GM12878 (cell line): ENCODE measurements at regions not wholly inside any gene's neighbourhood (a gene's known extent, or its start where the extent isn't known, plus 50 kb on each side); places are given as distances from the start of the nearest gene placed in this dataset.

Experiments used
- ATAC-seq: fragments of 200-7000 bp; cut with Tn5 transposase; 3 replicates; pipeline ENCODE4 v1.9.1; 2020; ENCODE audit warnings: mild to moderate bottlenecking, moderate library complexity
- BruUV-seq: library from RNA; stranded (reverse); fragments of 400-500 nt; replicated peaks from 2 replicates; lab custom pipeline; 2021; lab: Mats Ljungman, UMichigan
- CTCF ChIA-PET: fragments of 300-600 bp; sonication (Branson Sonifier 250); formaldehyde crosslinking; extraction: SDS; loops from one replicate; lab custom pipeline; 2021; ENCODE audit warnings: inconsistent platforms; lab: Yijun Ruan, JAX
- POLR2A ChIA-PET: fragments of 350-600 bp; formaldehyde crosslinking; extraction: SDS; loops from one replicate; lab custom pipeline; 2021; ENCODE audit warnings: inconsistent platforms; lab: Charles Lee
- RAD21 ChIA-PET: fragments of 300-600 bp; sonication (Branson Sonifier 250); formaldehyde crosslinking; loops from one replicate; lab custom pipeline; 2023; ENCODE audit warnings: antibody characterized with exemption; ENCODE audit not compliant: unreplicated experiment; lab: Charles Lee
- SMC1A ChIA-PET: fragments of 300-600 bp; sonication (Branson Sonifier 250); formaldehyde crosslinking; loops from one replicate; lab custom pipeline; 2023; ENCODE audit not compliant: unreplicated experiment, uncharacterized antibody; lab: Charles Lee
- DNase-seq: peaks from one replicate; pipeline ENCODE4 v3.0.0-alpha.2; 2011; ENCODE audit warnings: low read depth, low spot score
- FAIRE-seq: peaks from 3 replicates; lab custom pipeline; 2011; peaks lifted over from hg19 to GRCh38; lab: Jason Lieb, UNC
- H2AFZ ChIP-seq: 2 replicates; pipeline ENCODE4 v1.6.0; 2011; ENCODE audit warnings: low read depth, low read length, control low read depth; ENCODE audit not compliant: control insufficient read depth
- H3K27ac ChIP-seq: 2 replicates; pipeline ENCODE4 v1.5.1; 2011; ENCODE audit warnings: control low read depth; ENCODE audit not compliant: control insufficient read depth, insufficient read depth
- H3K27me3 ChIP-seq, 2 experiments: replicated peaks in 1 of 2; 2 replicates each; pipeline versions ENCODE4 v1.6.0 to v1.6.1; 2011; ENCODE audit warnings: low read length in 1 of 2; ENCODE audit not compliant: control insufficient read depth in 2 of 2, insufficient read depth in 2 of 2
- H3K36me3 ChIP-seq, 2 experiments: 2 replicates each; pipeline ENCODE4 v1.5.1; 2011; ENCODE audit warnings: low read length in 1 of 2; ENCODE audit not compliant: control insufficient read depth in 2 of 2, insufficient read depth in 2 of 2
- H3K4me1 ChIP-seq: 2 replicates; pipeline ENCODE4 v1.6.1; 2011; ENCODE audit warnings: mild to moderate bottlenecking, low read length, moderate library complexity, mixed read lengths; ENCODE audit not compliant: control insufficient read depth, insufficient read depth
- H3K4me2 ChIP-seq: 2 replicates; pipeline ENCODE4 v1.6.0; 2011; ENCODE audit warnings: control low read depth; ENCODE audit not compliant: control insufficient read depth, insufficient read depth
- H3K4me3 ChIP-seq: fragments of 200-600 bp; sonication (generic); 2 replicates; pipeline ENCODE4 v1.5.1; 2016
- H3K79me2 ChIP-seq: 2 replicates; pipeline ENCODE4 v1.6.0; 2011; ENCODE audit warnings: low read length; ENCODE audit not compliant: control insufficient read depth, insufficient read depth
- H3K9ac ChIP-seq: 2 replicates; pipeline ENCODE4 v1.8.0; 2011; ENCODE audit warnings: low read length, control low read depth, mixed read lengths; ENCODE audit not compliant: control insufficient read depth, insufficient read depth
- H3K9me3 ChIP-seq: replicated peaks from 3 replicates; pipeline ENCODE4 v1.5.1; 2011; ENCODE audit warnings: mild to moderate bottlenecking, low read length; ENCODE audit not compliant: control insufficient read depth, insufficient read depth
- H4K20me1 ChIP-seq: 2 replicates; pipeline ENCODE4 v1.6.0; 2011; ENCODE audit not compliant: control insufficient read depth, insufficient read depth
- ASH2L ChIP-seq: fragments of 300-600, 200-600 bp; sonication (generic); IDR thresholded peaks from 2 replicates; pipeline ENCODE4 v1.6.1; 2017; ENCODE audit warnings: low read depth, mild to moderate bottlenecking, borderline replicate concordance
- ATF2 ChIP-seq: IDR thresholded peaks from 2 replicates; pipeline ENCODE4 v1.6.1; 2012; ENCODE audit warnings: low read length, inconsistent platforms
- CHD1 ChIP-seq: IDR thresholded peaks from 2 replicates; pipeline ENCODE4 v1.6.1; 2012; ENCODE audit warnings: low read depth, low read length, improper control_type of control experiment
- EGR1 ChIP-seq, 2 experiments: IDR thresholded peaks; 1 replicate in 1 of 2; 2 replicates in 1 of 2; pipeline ENCODE4 v1.6.1; 2011 to 2012; ENCODE audit warnings: low read depth in 2 of 2, low read length in 2 of 2, borderline replicate concordance in 1 of 2, mild to moderate bottlenecking in 1 of 2, moderate library complexity in 1 of 2
- HDAC2 ChIP-seq: fragments of 200-600 bp; sonication (generic); IDR thresholded peaks from 2 replicates; pipeline ENCODE4 v1.6.1; 2017
- KLF5 ChIP-seq: fragments of 450-650 bp; IDR thresholded peaks from 2 replicates; pipeline ENCODE4 v1.6.1; 2014; ENCODE audit warnings: mild to moderate bottlenecking; ENCODE audit not compliant: partially characterized antibody
- NFIC ChIP-seq: IDR thresholded peaks from 2 replicates; pipeline ENCODE4 v1.6.1; 2012; ENCODE audit warnings: low read depth, mild to moderate bottlenecking, inconsistent platforms, low read length, moderate library complexity
- PML ChIP-seq: IDR thresholded peaks from 2 replicates; pipeline ENCODE4 v1.6.1; 2012; ENCODE audit warnings: low read length, inconsistent platforms
- PRDM15 ChIP-seq: fragments of 450-650 bp; formaldehyde crosslinking; IDR thresholded peaks from 2 replicates; pipeline ENCODE4 v1.4.0; 2020; ENCODE audit warnings: mild to moderate bottlenecking, moderate library complexity
- RB1 ChIP-seq: fragments of 450-650 bp; formaldehyde crosslinking; IDR thresholded peaks from 2 replicates; pipeline ENCODE4 v1.6.1; 2017; ENCODE audit warnings: mild to moderate bottlenecking, borderline replicate concordance
- SMARCA5 ChIP-seq: fragments of 450-650 bp; IDR thresholded peaks from 2 replicates; pipeline ENCODE4 v1.6.1; 2017; ENCODE audit warnings: mild to moderate bottlenecking
- SUPT20H ChIP-seq: IDR thresholded peaks from 2 replicates; pipeline ENCODE4 v1.6.1; 2011; ENCODE audit warnings: low read depth, mild to moderate bottlenecking, low read length, moderate library complexity, borderline replicate concordance; ENCODE audit not compliant: control insufficient read depth
- YY1 ChIP-seq: IDR thresholded peaks from 2 replicates; pipeline ENCODE4 v1.6.1; 2011; ENCODE audit warnings: low read depth, mild to moderate bottlenecking, low read length
- ZBTB4 ChIP-seq: fragments of 450-650 bp; formaldehyde crosslinking; IDR thresholded peaks from 2 replicates; pipeline ENCODE4 v1.4.0; 2022; ENCODE audit warnings: mild to moderate bottlenecking, moderate library complexity
- ZNF274 ChIP-seq: IDR thresholded peaks from one replicate; pipeline ENCODE4 v1.8.0; 2011; ENCODE audit not compliant: insufficient read length, insufficient read depth
- WGBS: methylation state at CpG from one replicate; pipeline ENCODE4 v1.1.6; 2016; ENCODE audit warnings: low lambda C conversion rate; ENCODE audit not compliant: insufficient replicate concordance, insufficient coverage; ENCODE audit errors: missing lambda C conversion rate; 5-methylcytosine and 5-hydroxymethylcytosine counted together
- in situ Hi-C: fragments of 300-500 bp; cut with MboI; formaldehyde crosslinking; loops from 9 replicates; pipeline ENCODE4 v1.14.3; 2018; ENCODE audit warnings: mixed read lengths
- intact Hi-C: fragments of 100-400 bp; cut with micrococcal nuclease; formaldehyde crosslinking; loops from one replicate; pipeline ENCODE4 v1.14.2; 2022; ENCODE audit not compliant: unreplicated experiment

GRCh38 chr11:121721961-121722360, 269.2 kb upstream of the SORL1-AS1 start (continued):
- no peak for TF ChIP-seq ASH2L

- Histone ChIP-seq H3K27ac (no peak overlapping the region), H4K20me1 (no peaks in the 10 kb centered on the region), H3K9ac (no peak overlapping the region), H3K4me2 (no peak overlapping the region), H3K27me3 (peaks cover 0 to 6% of the 10 kb centered on the region in 2 experiments; a peak in 3 of 4 replicates), H2AFZ (no peak overlapping the region), H3K9me3 (no peaks in the 10 kb centered on the region; the same call in 2 of the 3 replicates), H3K36me3 (no peaks in the 10 kb centered on the region), H3K79me2 (no peaks in the 10 kb centered on the region), H3K4me3 (no peak overlapping the region), H3K4me1 (no peaks in the 10 kb centered on the region)
- intact Hi-C loops, result no loop called here
- no peak for ATAC-seq
- in situ Hi-C loops, result no loop called here
- no TSS peak for BruUV-seq
- FAIRE-seq, result no peak
- WGBS, result 14% methylated on average over 3 of the region's 3 CpGs
- SMC1A ChIA-PET, result no interaction called here
- CTCF ChIA-PET, result no interaction called here
- POLR2A ChIA-PET, result no interaction called here
- RAD21 ChIA-PET, result no interaction called here
- DNase-seq, result no peak
- no peak for TF ChIP-seq HDAC2
- no peak for TF ChIP-seq ZNF274
- no peak for TF ChIP-seq SMARCA5
- TF ChIP-seq ATF2, result no peak
- TF ChIP-seq YY1, result no peak
- no peak for TF ChIP-seq NFIC
- TF ChIP-seq PRDM15 (CRISPR knock-in tag), result no peak
- TF ChIP-seq CHD1, result no peak
- TF ChIP-seq PML, result no peak
- TF ChIP-seq SUPT20H, result no peak
- no peak for TF ChIP-seq EGR1 (IDR thresholded peaks at IDR 0.05; ENCODE audit: borderline replicate concordance in 1 of 2, low read depth in 2 of 2, low read length in 2 of 2)
- TF ChIP-seq KLF5, result no peak
- TF ChIP-seq ZBTB4, result no peak
- no peak for TF ChIP-seq RB1
These were observed 268.7 kb upstream of the SORL1-AS1 start for GRCh38 chr11:121721448-121721847.
